CD14-positive monocyte (primary cell): ENCODE measurements at regions not wholly inside any gene's neighbourhood (a gene's known extent, or its start where the extent isn't known, plus 50 kb on each side); places are given as distances from the start of the nearest gene placed in this dataset.

Source experiments
- DNase-seq, 3 donors: peaks; one replicate each; pipeline ENCODE4 v3.0.0-alpha.2; 2011 to 2022
- H2AFZ ChIP-seq: 2 replicates; pipeline ENCODE4 v1.6.0; 2012; ENCODE audit warnings: mild to moderate bottlenecking, low read depth, low read length, inconsistent platforms; ENCODE audit not compliant: insufficient read depth, poor library complexity, severe bottlenecking
- H3K27ac ChIP-seq, 2 donors: 1 replicate in 1 of 2; 2 replicates in 1 of 2; pipeline ENCODE4 v1.5.1; 2012 to 2013; ENCODE audit warnings: low read length in 2 of 2, control low read depth in 1 of 2, inconsistent platforms in 1 of 2, low read depth in 1 of 2, mild to moderate bottlenecking in 1 of 2
- H3K27me3 ChIP-seq, 2 donors: one replicate each; pipeline versions ENCODE4 v1.6.0 to v1.6.1; 2011 to 2013; ENCODE audit warnings: low read length in 2 of 2; ENCODE audit not compliant: control insufficient read depth in 2 of 2, insufficient read depth in 2 of 2
- H3K36me3 ChIP-seq, 2 donors: replicated peaks in 1 of 2; 1 replicate in 1 of 2; 2 replicates in 1 of 2; pipeline versions ENCODE4 v1.5.1 to v1.6.1; 2012 to 2013; ENCODE audit warnings: low read length in 2 of 2, control low read depth in 1 of 2, inconsistent platforms in 1 of 2, mild to moderate bottlenecking in 1 of 2; ENCODE audit not compliant: insufficient read depth in 2 of 2, control insufficient read depth in 1 of 2
- H3K4me1 ChIP-seq, 2 donors: 1 replicate in 1 of 2; 2 replicates in 1 of 2; pipeline versions ENCODE4 v1.5.1 to v1.6.1; 2012 to 2013; ENCODE audit warnings: low read length in 2 of 2, control low read depth in 1 of 2, inconsistent platforms in 1 of 2, mild to moderate bottlenecking in 1 of 2, moderate library complexity in 1 of 2; ENCODE audit not compliant: insufficient read depth in 2 of 2, control insufficient read depth in 1 of 2
- H3K4me2 ChIP-seq: replicated peaks from 2 replicates; pipeline ENCODE3; 2012; ENCODE audit warnings: low read length, moderate library complexity, mild to moderate bottlenecking; ENCODE audit not compliant: poor library complexity, severe bottlenecking; ENCODE audit errors: extremely low read depth
- H3K4me3 ChIP-seq, 3 experiments: fragments of 200-600 bp in 1 of 3; sonication (generic) in 1 of 3; replicated peaks in 1 of 3; 1 replicate in 2 of 3; 2 replicates in 1 of 3; pipeline ENCODE4 v1.5.1; 2011 to 2013; ENCODE audit warnings: low read length in 3 of 3, mild to moderate bottlenecking in 3 of 3, control low read depth in 2 of 3, low read depth in 2 of 3, inconsistent platforms in 1 of 3, moderate library complexity in 1 of 3
- H3K79me2 ChIP-seq: 2 replicates; pipeline ENCODE4 v1.6.0; 2012; ENCODE audit warnings: mild to moderate bottlenecking, control low read depth, inconsistent platforms, low read length, moderate library complexity; ENCODE audit not compliant: insufficient read depth
- H3K9ac ChIP-seq: 2 replicates; pipeline ENCODE4 v1.6.0; 2017; ENCODE audit warnings: low read length, mild to moderate bottlenecking; ENCODE audit not compliant: insufficient read depth, poor library complexity, severe bottlenecking
- H3K9me3 ChIP-seq, 2 donors: replicated peaks in 1 of 2; 1 replicate in 1 of 2; 2 replicates in 1 of 2; pipeline versions ENCODE4 v1.5.1 to v1.6.1; 2012 to 2013; ENCODE audit warnings: low read length in 2 of 2, control low read depth in 1 of 2; ENCODE audit not compliant: control insufficient read depth in 1 of 2, insufficient read depth in 1 of 2
- H4K20me1 ChIP-seq: 2 replicates; pipeline ENCODE4 v1.6.0; 2012; ENCODE audit warnings: mild to moderate bottlenecking, low read length, control low read depth, moderate library complexity; ENCODE audit not compliant: insufficient read depth
- H3K27ac Mint-ChIP-seq, 7 donors: one replicate each; pipeline ENCODE4 v1.8.0; 2020; ENCODE audit warnings: mild to moderate bottlenecking in 7 of 7, mixed read lengths in 7 of 7, moderate library complexity in 6 of 7, inconsistent platforms in 2 of 7
- H3K27me3 Mint-ChIP-seq, 3 donors: one replicate each; pipeline ENCODE4 v1.8.0; 2021 to 2022; ENCODE audit warnings: low read depth in 3 of 3, mild to moderate bottlenecking in 3 of 3, mixed read lengths in 3 of 3, moderate library complexity in 3 of 3, inconsistent platforms in 1 of 3
- H3K36me3 Mint-ChIP-seq, 2 donors: one replicate each; pipeline ENCODE4 v1.8.0; 2020; ENCODE audit warnings: mixed read lengths in 2 of 2, inconsistent platforms in 1 of 2, mild to moderate bottlenecking in 1 of 2
- H3K4me1 Mint-ChIP-seq: one replicate; pipeline ENCODE4 v1.8.0; 2020; ENCODE audit warnings: mild to moderate bottlenecking, mixed read lengths
- H3K4me3 Mint-ChIP-seq, 2 donors: one replicate each; pipeline ENCODE4 v1.8.0; 2020; ENCODE audit warnings: mild to moderate bottlenecking in 2 of 2, mixed read lengths in 2 of 2, moderate library complexity in 1 of 2
- H3K9me3 Mint-ChIP-seq, 7 donors: one replicate each; pipeline ENCODE4 v1.8.0; 2020 to 2022; ENCODE audit warnings: mixed read lengths in 7 of 7, mild to moderate bottlenecking in 6 of 7, moderate library complexity in 6 of 7, inconsistent platforms in 2 of 7
- CTCF ChIP-seq: fragments of 200-600 bp; IDR thresholded peaks from one replicate; pipeline ENCODE4 v1.8.0; 2022; ENCODE audit warnings: antibody characterized with exemption, mild to moderate bottlenecking
- WGBS: methylation state at CpG from one replicate; pipeline ENCODE4 v1.1.5; 2013; ENCODE audit warnings: missing lambda C conversion rate; ENCODE audit not compliant: insufficient coverage; 5-methylcytosine and 5-hydroxymethylcytosine counted together
- intact Hi-C, 2 donors: fragments of 100-400 bp; cut with micrococcal nuclease; formaldehyde crosslinking; loops; one replicate each; pipeline versions ENCODE4 v1.15.0 to v1.15.1; 2023

- WGBS = 100% methylated on average over 2 of the region's 7 CpGs
- peaks cover 0 to 4% (median 2%) of the 10 kb centered on the region in 7 donors for H3K9me3 Mint-ChIP-seq
- TF ChIP-seq CTCF = no peak
- peaks cover 0 to 4% (median 0%) of the 10 kb centered on the region in 3 donors for H3K27me3 Mint-ChIP-seq
- no peak for DNase-seq
- no peaks in the 10 kb centered on the region for H3K9me3 ChIP-seq
- H3K36me3 Mint-ChIP-seq = no peaks in the 10 kb centered on the region
- no peak overlapping the region for H3K4me3 ChIP-seq
- H3K4me3 Mint-ChIP-seq = no peak overlapping the region
- no peak overlapping the region for H3K4me2 ChIP-seq
- no peak overlapping the region for H3K27ac ChIP-seq
- H3K27ac Mint-ChIP-seq = no peak overlapping the region
- H3K79me2 ChIP-seq = no peaks in the 10 kb centered on the region
- no peaks in the 10 kb centered on the region for H3K4me1 Mint-ChIP-seq
- no peaks in the 10 kb centered on the region for H3K36me3 ChIP-seq
- H3K4me1 ChIP-seq = no peaks in the 10 kb centered on the region
- intact Hi-C loops = no loop called here
- H3K27me3 ChIP-seq = no peaks in the 10 kb centered on the region
- H3K9ac ChIP-seq = no peak overlapping the region
- H2AFZ ChIP-seq = no peak overlapping the region
- H4K20me1 ChIP-seq = no peaks in the 10 kb centered on the region
These were observed 118.1 kb upstream of the ZNF521 start for GRCh38 chr18:25470062-25470461.

- no peaks in the 10 kb centered on the region for H3K27me3 ChIP-seq
- H4K20me1 ChIP-seq = no peaks in the 10 kb centered on the region
- no peak for DNase-seq
- no peak overlapping the region for H3K4me3 ChIP-seq
- Mint-ChIP-seq H3K36me3 (no peaks in the 10 kb centered on the region), H3K27me3 (peaks cover 0 to 4% (median 0%) of the 10 kb centered on the region in 3 donors), H3K9me3 (peaks cover 0 to 2% (median under 1%) of the 10 kb centered on the region in 7 donors), H3K27ac (no peak overlapping the region), H3K4me1 (no peaks in the 10 kb centered on the region), H3K4me3 (no peak overlapping the region)
- no peak for TF ChIP-seq CTCF
- no peaks in the 10 kb centered on the region for H3K36me3 ChIP-seq
- WGBS = no CpG with 5 or more reads among the region's 2 CpGs
- H3K4me1 ChIP-seq = no peaks in the 10 kb centered on the region
- intact Hi-C loops = no loop called here
- H3K9me3 ChIP-seq = no peaks in the 10 kb centered on the region
- H3K9ac ChIP-seq = no peak overlapping the region
- H3K79me2 ChIP-seq = no peaks in the 10 kb centered on the region
- no peak overlapping the region for H2AFZ ChIP-seq
- H3K4me2 ChIP-seq = no peak overlapping the region
- H3K27ac ChIP-seq = no peak overlapping the region
These were observed 117.5 kb upstream of the ZNF521 start for GRCh38 chr18:25469489-25469888.
